ENCODE measurements at regions not wholly inside any gene's neighbourhood (a gene's known extent, or its start where the extent isn't known, plus 50 kb on each side); places are given as distances from the start of the nearest gene placed in this dataset.
A peak's percentile ranks its signal among the peaks of the same experiment; 100 is the strongest.

GRCh38 chr20:57118107-57118769 is 148.2 kb downstream of the BMP7 start:
- H2BK5ac ChIP-seq (ENCODE audit: insufficient read length, low read length), result no peak overlapping the region
- no peak overlapping the region for H2AK5ac ChIP-seq (ENCODE audit: insufficient read length, low read length)
- H2BK12ac ChIP-seq (ENCODE audit: insufficient read length, low read depth, low read length), result no peak overlapping the region
- no peak overlapping the region for H3K14ac ChIP-seq (ENCODE audit: insufficient read depth, low read length)
- no peak overlapping the region for H2BK20ac ChIP-seq (ENCODE audit: low read depth, low read length, poor library complexity, severe bottlenecking)
- no peaks in the 10 kb centered on the region for H3K79me1 ChIP-seq (ENCODE audit: insufficient read depth, low read depth, low read length, poor library complexity, severe bottlenecking)
- TF ChIP-seq CTCF (conservative IDR thresholded peaks at IDR 0.05), result no peak
- H4K20me1 ChIP-seq (ENCODE audit: control insufficient read depth, insufficient read depth, insufficient read length), result no peaks in the 10 kb centered on the region
- peaks cover 0 to 6% of the 10 kb centered on the region in 2 experiments; a peak in 3 of 5 replicates for H3K9me3 Mint-ChIP-seq
- DNase-seq, result peak; percentile 79
- H3K27ac Mint-ChIP-seq, result no peak overlapping the region; a peak in 1 of 7 replicates
- no peak overlapping the region for H3K9ac ChIP-seq (ENCODE audit: extremely low read depth, insufficient read length, low read length)
- no peak overlapping the region for H2BK120ac ChIP-seq (ENCODE audit: low read depth, low read length, poor library complexity, severe bottlenecking)
- H3K4me2 ChIP-seq (ENCODE audit: insufficient read depth, insufficient read length, low read length), result no peak overlapping the region
- H3T11ph ChIP-seq (ENCODE audit: low read length), result no peak overlapping the region
- H3K79me2 ChIP-seq (ENCODE audit: insufficient read depth, low read length), result no peaks in the 10 kb centered on the region
- no peaks in the 10 kb centered on the region for H3K9me3 ChIP-seq (ENCODE audit: control insufficient read depth, low read depth, low read length)
- no peak overlapping the region for H3K56ac ChIP-seq (ENCODE audit: insufficient read length, low read depth, low read length)
- peaks cover 0 to 3% (median 0%) of the 10 kb centered on the region in 3 experiments; a peak in 2 of 7 replicates for H3K36me3 Mint-ChIP-seq (ENCODE audit: insufficient read depth in 1 of 3, low read depth in 3 of 3)
- no peak overlapping the region for H4K91ac ChIP-seq (ENCODE audit: insufficient read length, low read depth, low read length)
- no peak overlapping the region for H3K4ac ChIP-seq (ENCODE audit: low read depth, low read length)
- no peak overlapping the region for H3K18ac ChIP-seq (ENCODE audit: insufficient read length, low read depth, low read length)
- H4K8ac ChIP-seq (replicated peaks; ENCODE audit: insufficient read length, low read depth, low read length), result no peak overlapping the region
- no peaks in the 10 kb centered on the region for H3K27me3 ChIP-seq (ENCODE audit: insufficient read depth, low read length)
- peaks cover 8 to 15% of the 10 kb centered on the region in 2 experiments; a peak in 3 of 4 replicates for H3K4me1 Mint-ChIP-seq
- no peak overlapping the region for H3K23ac ChIP-seq (ENCODE audit: insufficient read length, low read depth, low read length)
- no peak overlapping the region for H4K5ac ChIP-seq (ENCODE audit: insufficient read length, low read depth, low read length)
- peaks cover 4% of the 10 kb centered on the region for H3K23me2 ChIP-seq (ENCODE audit: insufficient read length, low read depth, low read length, poor library complexity, severe bottlenecking)
- H3K4me3 Mint-ChIP-seq, result no peak overlapping the region
- peaks cover 13% of the 10 kb centered on the region for H3K27me3 Mint-ChIP-seq (ENCODE audit: low read depth)
- no peak overlapping the region for H2BK15ac ChIP-seq (ENCODE audit: low read depth, low read length)
- H3K27ac ChIP-seq (ENCODE audit: insufficient read length, low read depth, low read length), result no peak overlapping the region
- no peaks in the 10 kb centered on the region; the same call in 1 of the 2 replicates for H3K4me1 ChIP-seq (ENCODE audit: insufficient read depth, low read length)
- no CpG with 5 or more reads among the region's 21 CpGs for WGBS (ENCODE audit: extremely low coverage, insufficient read length, low lambda C conversion rate)
- no peak overlapping the region for H2AFZ ChIP-seq (ENCODE audit: low read length)
